ENCODE measurements at regions not wholly inside any gene's neighbourhood (a gene's known extent, or its start where the extent isn't known, plus 50 kb on each side); places are given as distances from the start of the nearest gene placed in this dataset.

DNA sequence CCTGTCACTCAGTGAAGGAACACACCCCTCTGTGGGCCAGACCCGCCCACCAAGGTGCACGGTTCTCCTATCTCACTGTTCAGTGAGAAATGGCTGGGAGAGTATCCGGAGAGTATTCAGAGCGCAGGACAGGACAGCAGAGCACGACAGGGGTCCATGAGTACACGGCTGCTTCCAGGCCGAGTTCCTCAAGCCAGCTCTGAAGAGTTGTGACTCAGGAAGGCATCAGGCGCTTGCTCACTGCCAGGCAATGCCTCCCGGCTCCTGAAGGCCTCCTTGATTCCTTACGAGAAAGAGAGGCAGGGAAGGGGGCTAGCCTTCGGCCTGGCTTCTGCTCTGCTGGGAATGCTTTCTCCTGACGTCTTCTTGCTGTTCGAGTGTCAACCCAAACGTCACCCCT lies 132.1 kb upstream of the PPP1R26 start:
- TF ChIP-seq SP1 (IDR thresholded peaks at IDR 0.05) (no peak), FOXM1 (IDR thresholded peaks at IDR 0.05; ENCODE audit: borderline replicate concordance) (no peak), ELF4 (IDR thresholded peaks at IDR 0.05) (no peak), BHLHE40 (IDR thresholded peaks at IDR 0.05; ENCODE audit: borderline replicate concordance) (no peak), NFRKB (IDR thresholded peaks at IDR 0.05) (no peak), SUZ12 (IDR thresholded peaks at IDR 0.05) (no peak), LEF1 (IDR thresholded peaks at IDR 0.05; ENCODE audit: borderline replicate concordance) (no peak), FOXA1 (IDR thresholded peaks at IDR 0.05) (no peak), ARNT (IDR thresholded peaks at IDR 0.05) (no peak), FOXK2 (IDR thresholded peaks at IDR 0.05) (no peak), CTBP1 (IDR thresholded peaks at IDR 0.05; ENCODE audit: borderline replicate concordance) (no peak)
- TF ChIP-seq, protein P1, sequence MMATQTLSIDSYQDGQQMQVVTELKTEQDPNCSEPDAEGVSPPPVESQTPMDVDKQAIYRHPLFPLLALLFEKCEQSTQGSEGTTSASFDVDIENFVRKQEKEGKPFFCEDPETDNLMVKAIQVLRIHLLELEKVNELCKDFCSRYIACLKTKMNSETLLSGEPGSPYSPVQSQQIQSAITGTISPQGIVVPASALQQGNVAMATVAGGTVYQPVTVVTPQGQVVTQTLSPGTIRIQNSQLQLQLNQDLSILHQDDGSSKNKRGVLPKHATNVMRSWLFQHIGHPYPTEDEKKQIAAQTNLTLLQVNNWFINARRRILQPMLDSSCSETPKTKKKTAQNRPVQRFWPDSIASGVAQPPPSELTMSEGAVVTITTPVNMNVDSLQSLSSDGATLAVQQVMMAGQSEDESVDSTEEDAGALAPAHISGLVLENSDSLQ (IDR thresholded peaks at IDR 0.05) = no peak
- CTCF ChIA-PET = no interaction called here
- DNase-seq (ENCODE audit: extremely low spot score) = no peak
- POLR2A ChIA-PET = no interaction called here

DNA sequence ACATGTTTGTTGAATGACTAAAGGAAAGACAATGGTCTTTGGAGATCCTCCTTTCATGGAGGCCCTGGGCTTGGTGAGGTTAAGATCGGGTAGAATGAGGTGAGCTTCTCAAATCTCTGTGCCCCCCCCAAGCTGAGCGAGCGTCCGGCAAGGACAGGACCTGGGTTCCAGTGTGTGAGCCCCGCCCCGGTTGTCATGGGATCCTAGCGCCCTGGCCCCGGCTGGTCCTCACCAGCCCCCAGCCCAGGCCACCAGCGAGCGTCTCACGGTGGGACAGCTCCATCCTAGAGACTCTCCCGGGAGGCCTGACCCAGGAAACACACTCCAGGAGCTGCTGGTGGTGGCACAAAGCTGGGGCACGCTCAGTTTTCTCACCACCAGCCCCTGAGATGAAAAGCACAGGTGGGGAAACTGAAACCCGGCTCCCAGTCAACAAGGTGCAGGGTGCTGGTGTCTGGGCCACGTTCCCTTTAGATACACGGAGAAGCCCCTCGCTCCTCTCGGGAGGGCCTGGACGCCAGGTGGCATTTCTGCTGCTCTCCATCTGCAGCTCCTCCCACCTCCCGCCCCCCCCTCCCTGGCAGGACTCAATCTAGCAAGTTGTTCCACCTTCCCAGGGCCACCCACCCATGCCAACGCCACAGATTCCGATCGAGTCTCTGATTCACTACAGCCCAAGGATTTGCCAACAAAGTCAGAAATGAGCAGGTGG lies 131.3 kb upstream of the PPP1R26 start:
- DNase-seq (ENCODE audit: extremely low spot score) = no peak
- CTCF ChIA-PET = no interaction called here
- POLR2A ChIA-PET = no interaction called here
- TF ChIP-seq ZNF384 (IDR thresholded peaks at IDR 0.05) (no peak), HDGF (IDR thresholded peaks at IDR 0.05; ENCODE audit: borderline replicate concordance) (no peak), FOXA1 (IDR thresholded peaks at IDR 0.05) (no peak), BHLHE40 (IDR thresholded peaks at IDR 0.05; ENCODE audit: borderline replicate concordance) (no peak), ELF4 (IDR thresholded peaks at IDR 0.05) (no peak), TARDBP (IDR thresholded peaks at IDR 0.05) (no peak), FOXK2 (IDR thresholded peaks at IDR 0.05) (no peak), SUZ12 (IDR thresholded peaks at IDR 0.05) (no peak), LEF1 (IDR thresholded peaks at IDR 0.05; ENCODE audit: borderline replicate concordance) (no peak), ARNT (IDR thresholded peaks at IDR 0.05) (no peak)
- TF ChIP-seq, protein P1 (IDR thresholded peaks at IDR 0.05) = no peak

DNA sequence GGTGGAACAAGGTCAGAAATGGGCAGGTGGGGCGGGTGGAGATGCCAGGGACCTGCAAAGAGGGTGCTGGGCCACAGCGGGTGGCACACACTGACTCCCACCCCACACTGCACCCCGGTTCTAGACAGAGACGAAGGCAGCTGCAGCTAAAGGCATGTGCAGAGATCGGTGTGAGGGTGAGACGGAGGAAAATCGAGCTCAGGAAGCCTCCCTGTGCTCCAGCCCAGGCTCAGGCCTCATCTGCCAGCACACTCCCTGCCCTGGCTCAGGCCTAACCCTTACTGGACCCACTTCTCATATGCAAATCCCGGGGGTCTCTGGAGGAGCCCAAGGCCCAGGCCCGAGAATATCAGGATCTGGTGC lies 130.8 kb upstream of the PPP1R26 start:
- CTCF ChIA-PET = no interaction called here
- DNase-seq (ENCODE audit: extremely low spot score) = no peak
- TF ChIP-seq BHLHE40 (IDR thresholded peaks at IDR 0.05; ENCODE audit: borderline replicate concordance) (no peak), ELF4 (IDR thresholded peaks at IDR 0.05) (no peak), TARDBP (IDR thresholded peaks at IDR 0.05) (no peak), FOXM1 (IDR thresholded peaks at IDR 0.05; ENCODE audit: borderline replicate concordance) (no peak), SUZ12 (IDR thresholded peaks at IDR 0.05) (no peak), NFRKB (IDR thresholded peaks at IDR 0.05) (no peak), ZNF384 (IDR thresholded peaks at IDR 0.05) (no peak), HDGF (IDR thresholded peaks at IDR 0.05; ENCODE audit: borderline replicate concordance) (no peak), L3MBTL2 (conservative IDR thresholded peaks at IDR 0.05) (no peak), SP1 (IDR thresholded peaks at IDR 0.05) (no peak), FOXA1 (IDR thresholded peaks at IDR 0.05) (no peak), CTBP1 (IDR thresholded peaks at IDR 0.05; ENCODE audit: borderline replicate concordance) (no peak), ARNT (IDR thresholded peaks at IDR 0.05) (no peak), FOXK2 (IDR thresholded peaks at IDR 0.05) (no peak), LEF1 (IDR thresholded peaks at IDR 0.05; ENCODE audit: borderline replicate concordance) (no peak)
- TF ChIP-seq, protein P1 (IDR thresholded peaks at IDR 0.05) = no peak
- POLR2A ChIA-PET = no interaction called here

DNA sequence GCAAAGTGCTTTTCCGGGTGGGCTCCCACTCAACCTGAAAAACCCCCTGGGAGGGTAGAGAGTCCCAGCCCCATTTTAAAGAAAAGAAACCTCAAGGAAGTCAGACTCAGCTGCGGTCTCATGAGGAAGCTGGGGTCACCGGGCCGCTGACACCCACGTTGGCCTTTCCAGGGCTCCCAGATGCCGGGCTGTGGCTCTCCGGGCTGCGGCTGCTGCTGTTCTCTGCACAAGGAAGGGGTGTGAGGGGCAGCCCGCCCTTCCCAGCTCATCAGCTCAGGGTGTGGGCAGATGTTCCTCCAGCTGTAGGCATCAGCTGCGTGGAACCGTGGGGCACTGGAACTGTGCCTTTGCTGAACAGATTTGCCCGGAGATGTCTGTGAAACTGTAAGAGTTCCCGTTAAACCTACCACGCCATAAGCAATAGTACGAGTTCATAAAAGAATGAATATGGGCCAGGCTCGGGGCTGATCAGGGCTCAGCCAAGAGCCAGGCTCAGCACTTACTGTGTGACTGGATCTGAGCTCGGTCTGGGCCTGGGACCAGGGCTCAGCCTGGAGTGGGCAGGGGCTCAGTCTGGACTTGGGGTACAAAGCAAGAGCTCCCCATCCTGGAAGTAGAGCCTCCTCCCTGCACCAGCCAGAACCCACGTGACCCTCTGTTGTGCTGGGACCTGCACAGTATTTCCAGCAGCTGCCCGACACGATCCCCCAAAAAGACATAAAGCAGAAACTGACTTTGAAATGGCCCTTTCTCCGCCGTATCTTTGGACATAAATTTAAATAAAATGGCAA lies 130.2 kb upstream of the PPP1R26 start:
- POLR2A ChIA-PET = no interaction called here
- TF ChIP-seq BHLHE40 (IDR thresholded peaks at IDR 0.05; ENCODE audit: borderline replicate concordance) (no peak), SUZ12 (IDR thresholded peaks at IDR 0.05) (no peak), ELF4 (IDR thresholded peaks at IDR 0.05) (no peak), ZNF384 (IDR thresholded peaks at IDR 0.05) (no peak), L3MBTL2 (conservative IDR thresholded peaks at IDR 0.05) (no peak), FOXA1 (IDR thresholded peaks at IDR 0.05) (no peak), SP1 (IDR thresholded peaks at IDR 0.05) (no peak), FOXK2 (IDR thresholded peaks at IDR 0.05) (no peak), CTBP1 (IDR thresholded peaks at IDR 0.05; ENCODE audit: borderline replicate concordance) (no peak), FOXM1 (IDR thresholded peaks at IDR 0.05; ENCODE audit: borderline replicate concordance) (no peak), ARNT (IDR thresholded peaks at IDR 0.05) (no peak), TARDBP (IDR thresholded peaks at IDR 0.05) (no peak)
- TF ChIP-seq, protein P1 (IDR thresholded peaks at IDR 0.05) = no peak
- CTCF ChIA-PET = interaction anchor here (1.1 kb wide), 1 partner anchor 64 kb away, joined by 3 read pairs; no protein-coding TSS in a partner anchor
- no peak for DNase-seq (ENCODE audit: extremely low spot score)

DNA sequence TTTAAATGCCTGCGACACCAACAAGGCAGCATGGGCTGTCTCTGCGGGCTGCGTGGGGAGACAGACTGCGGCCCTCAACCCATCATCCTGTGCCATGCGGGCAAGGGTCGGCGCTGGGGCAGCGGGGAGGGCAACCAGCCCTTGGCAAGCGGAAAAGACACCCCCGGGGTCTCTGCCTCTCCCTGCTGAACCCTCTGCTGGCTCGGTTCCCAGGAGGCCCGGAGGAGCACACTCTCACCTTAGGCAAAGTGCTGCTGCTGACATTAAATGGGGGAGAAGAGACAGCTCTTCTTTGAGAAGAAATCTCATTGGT lies 129.6 kb upstream of the PPP1R26 start:
- TF ChIP-seq FOXA1 (IDR thresholded peaks at IDR 0.05) = no peak
- TF ChIP-seq L3MBTL2 (conservative IDR thresholded peaks at IDR 0.05) = no peak
- TF ChIP-seq TARDBP (IDR thresholded peaks at IDR 0.05) = no peak
- TF ChIP-seq ARNT (IDR thresholded peaks at IDR 0.05) = no peak
- no peak for TF ChIP-seq FOXK2 (IDR thresholded peaks at IDR 0.05)
- no peak for TF ChIP-seq SP1 (IDR thresholded peaks at IDR 0.05)
- TF ChIP-seq CTBP1 (IDR thresholded peaks at IDR 0.05; ENCODE audit: borderline replicate concordance) = no peak
- no peak for TF ChIP-seq ELF4 (IDR thresholded peaks at IDR 0.05)
- TF ChIP-seq, protein P1 (IDR thresholded peaks at IDR 0.05) = no peak
- TF ChIP-seq SUZ12 (IDR thresholded peaks at IDR 0.05) = no peak
- DNase-seq (ENCODE audit: extremely low spot score) = no peak
- ChIA-PET CTCF (interaction anchor here (1.1 kb wide), 1 partner anchor 63 kb away, joined by 3 read pairs; no protein-coding TSS in a partner anchor), POLR2A (no interaction called here)

Measured in HEK293T (cell line).